GM23338 (cell line): ENCODE measurements at regions not wholly inside any gene's neighbourhood (a gene's known extent, or its start where the extent isn't known, plus 50 kb on each side); places are given as distances from the start of the nearest gene placed in this dataset.

Experiments used
- ATAC-seq: fragments of 200-7000 bp; cut with Tn5 transposase; 3 replicates; pipeline ENCODE4 v1.9.1; 2020
- DNase-seq: peaks from one replicate; pipeline ENCODE4 v3.0.0-alpha.2; 2015; ENCODE audit warnings: low spot score
- H2AFZ ChIP-seq: fragments of 200-600 bp; sonication (generic); 2 replicates; pipeline ENCODE4 v1.8.0; 2016; ENCODE audit warnings: antibody characterized with exemption, mild to moderate bottlenecking, moderate library complexity
- H3F3A ChIP-seq: fragments of 200-600 bp; sonication (generic); replicated peaks from 2 replicates; pipeline ENCODE4 v1.8.0; 2017; ENCODE audit warnings: antibody characterized with exemption, mixed run types, low read depth
- H3K27ac ChIP-seq: fragments of 200-600 bp; sonication (generic); 2 replicates; pipeline ENCODE4 v1.6.1; 2016; ENCODE audit warnings: low read depth
- H3K27me3 ChIP-seq: fragments of 200-600 bp; sonication (generic); 2 replicates; pipeline ENCODE4 v1.8.0; 2016; ENCODE audit warnings: mild to moderate bottlenecking, mixed run types, moderate library complexity; ENCODE audit not compliant: insufficient read depth
- H3K36me3 ChIP-seq: fragments of 200-600 bp; sonication (generic); 2 replicates; pipeline ENCODE4 v1.8.0; 2016; ENCODE audit warnings: mild to moderate bottlenecking; ENCODE audit not compliant: insufficient read depth
- H3K4me1 ChIP-seq: fragments of 200-600 bp; sonication (generic); 2 replicates; pipeline ENCODE4 v1.8.0; 2016; ENCODE audit warnings: mild to moderate bottlenecking, moderate library complexity; ENCODE audit not compliant: insufficient read depth
- H3K4me2 ChIP-seq: fragments of 200-600 bp; sonication (generic); 2 replicates; pipeline ENCODE4 v1.7.1; 2017; ENCODE audit warnings: mixed run types
- H3K4me3 ChIP-seq: fragments of 200-600 bp; sonication (generic); 2 replicates; pipeline ENCODE4 v1.6.1; 2016; ENCODE audit warnings: mixed run types
- H3K79me2 ChIP-seq: fragments of 200-600 bp; sonication (generic); replicated peaks from 2 replicates; pipeline ENCODE4 v1.8.0; 2017; ENCODE audit warnings: mild to moderate bottlenecking; ENCODE audit not compliant: insufficient read depth
- H3K9me2 ChIP-seq: fragments of 200-600 bp; sonication (generic); 2 replicates; pipeline ENCODE4 v1.8.0; 2017; ENCODE audit not compliant: insufficient read depth
- H4K20me1 ChIP-seq: fragments of 200-600 bp; sonication (generic); replicated peaks from 2 replicates; pipeline ENCODE4 v1.8.0; 2017; ENCODE audit warnings: mild to moderate bottlenecking; ENCODE audit not compliant: insufficient read depth
- H3K27ac Mint-ChIP-seq: 2 replicates; pipeline ENCODE4 v1.8.0; 2020; ENCODE audit warnings: inconsistent platforms, mild to moderate bottlenecking, moderate library complexity, mixed read lengths
- H3K27me3 Mint-ChIP-seq: 3 replicates; pipeline ENCODE4 v1.8.0; 2022; ENCODE audit warnings: low read depth, mild to moderate bottlenecking, moderate library complexity, mixed read lengths, inconsistent platforms; ENCODE audit not compliant: insufficient read depth, poor library complexity
- H3K36me3 Mint-ChIP-seq: 3 replicates; pipeline ENCODE4 v1.8.0; 2021; ENCODE audit warnings: low read depth, mild to moderate bottlenecking, inconsistent platforms, moderate library complexity, mixed read lengths
- H3K4me1 Mint-ChIP-seq: 3 replicates; pipeline ENCODE4 v1.8.0; 2020; ENCODE audit warnings: mild to moderate bottlenecking, inconsistent platforms, mixed read lengths
- H3K4me3 Mint-ChIP-seq: 3 replicates; pipeline ENCODE4 v1.8.0; 2021; ENCODE audit warnings: moderate library complexity, mild to moderate bottlenecking, inconsistent platforms, mixed read lengths
- H3K9me3 Mint-ChIP-seq: 3 replicates; pipeline ENCODE4 v1.8.0; 2020; ENCODE audit warnings: moderate library complexity, mild to moderate bottlenecking, inconsistent platforms, mixed read lengths
- CREB1 ChIP-seq: fragments of 250-450 bp; sonication (Bioruptor Pico); IDR thresholded peaks from 2 replicates; pipeline ENCODE4 v1.5.0; 2020; ENCODE audit warnings: low read depth, mild to moderate bottlenecking, moderate library complexity
- EZH2 ChIP-seq: fragments of 200-600 bp; sonication (generic); IDR thresholded peaks from one replicate; pipeline ENCODE4 v1.8.0; 2017; ENCODE audit warnings: antibody characterized with exemption, mild to moderate bottlenecking, low read depth; ENCODE audit not compliant: unreplicated experiment
- EZH2phosphoT487 ChIP-seq: fragments of 200-600 bp; sonication (generic); IDR thresholded peaks from one replicate; pipeline ENCODE4 v1.8.1; 2018; ENCODE audit warnings: antibody characterized with exemption; ENCODE audit not compliant: unreplicated experiment
- JUNB ChIP-seq: IDR thresholded peaks from one replicate; pipeline ENCODE4 v1.6.1; 2016; ENCODE audit warnings: antibody characterized with exemption; ENCODE audit not compliant: unreplicated experiment
- NANOG ChIP-seq: IDR thresholded peaks from 2 replicates; pipeline ENCODE4 v1.6.1; 2016; ENCODE audit warnings: antibody characterized with exemption, borderline replicate concordance
- POLR2AphosphoS5 ChIP-seq: IDR thresholded peaks from 2 replicates; pipeline ENCODE4 v1.6.1; 2016; ENCODE audit warnings: antibody characterized with exemption, low read depth
- STAT1 ChIP-seq: IDR thresholded peaks from one replicate; pipeline ENCODE4 v1.6.1; 2016; ENCODE audit warnings: antibody characterized with exemption; ENCODE audit not compliant: unreplicated experiment
- ZNF114 ChIP-seq: fragments of 250-450 bp; sonication (Bioruptor Pico); IDR thresholded peaks from 2 replicates; pipeline ENCODE4 v1.5.0; 2020; ENCODE audit warnings: mild to moderate bottlenecking, moderate library complexity
- ZNF331 ChIP-seq: fragments of 250-450 bp; sonication (Bioruptor Pico); IDR thresholded peaks from 2 replicates; pipeline ENCODE4 v1.5.0; 2020; ENCODE audit warnings: low read depth, mild to moderate bottlenecking, moderate library complexity
- ZNF462 ChIP-seq: fragments of 250-450 bp; sonication (Bioruptor Pico); IDR thresholded peaks from 2 replicates; pipeline ENCODE4 v1.5.0; 2020; ENCODE audit warnings: mild to moderate bottlenecking, moderate library complexity
- TF ChIP-seq, protein P1 (sequence below): IDR thresholded peaks from 2 replicates; pipeline ENCODE4 v1.6.1; 2016; ENCODE audit warnings: antibody characterized with exemption
- TF ChIP-seq, protein P2 (sequence below): IDR thresholded peaks from one replicate; pipeline ENCODE4 v1.6.1; 2018; ENCODE audit warnings: antibody characterized with exemption; ENCODE audit not compliant: unreplicated experiment
- TF ChIP-seq, protein P3 (sequence below), 2 experiments: fragments of 200-600 bp in 1 of 2; sonication (generic) in 1 of 2; conservative IDR thresholded peaks; 2 replicates each; pipeline versions ENCODE4 v1.5.1 to v1.6.1; 2016 to 2017; ENCODE audit warnings: antibody characterized with exemption in 2 of 2, low read depth in 2 of 2, mild to moderate bottlenecking in 2 of 2, moderate library complexity in 1 of 2

DNA sequence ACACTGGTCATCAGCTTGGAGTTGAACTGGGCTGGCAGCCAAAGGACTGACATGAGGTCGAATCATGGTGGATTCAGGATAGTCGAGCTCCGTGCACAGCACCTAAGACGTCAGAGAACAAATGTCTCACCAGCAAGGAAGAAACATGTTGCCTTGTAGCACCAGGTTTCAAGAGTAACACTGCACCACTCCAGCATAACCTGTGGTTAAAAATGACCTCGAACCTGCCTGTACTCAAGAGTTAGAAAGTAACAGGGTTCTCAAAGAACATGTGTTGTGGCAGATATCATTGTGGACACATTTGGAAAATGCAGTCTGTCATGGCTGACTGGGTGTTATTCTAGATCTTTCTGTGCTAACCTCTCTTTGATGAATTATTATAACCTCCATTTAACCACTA is 511.6 kb downstream of the CDH26 start:
- Mint-ChIP-seq H3K4me1 (peaks cover 16% of the 10 kb centered on the region), H3K9me3 (no peaks in the 10 kb centered on the region), H3K27ac (no peak overlapping the region), H3K4me3 (no peak overlapping the region), H3K36me3 (no peaks in the 10 kb centered on the region), H3K27me3 (peaks cover 2% of the 10 kb centered on the region)
- no peak overlapping the region for H3K27ac ChIP-seq
- TF ChIP-seq POLR2AphosphoS5 = no peak
- TF ChIP-seq EZH2 = no peak
- TF ChIP-seq STAT1 = no peak
- TF ChIP-seq ZNF114 = no peak
- TF ChIP-seq CREB1 (CRISPR knock-in tag) = no peak
- TF ChIP-seq ZNF331 (CRISPR knock-in tag) = no peak
- TF ChIP-seq, protein P1, sequence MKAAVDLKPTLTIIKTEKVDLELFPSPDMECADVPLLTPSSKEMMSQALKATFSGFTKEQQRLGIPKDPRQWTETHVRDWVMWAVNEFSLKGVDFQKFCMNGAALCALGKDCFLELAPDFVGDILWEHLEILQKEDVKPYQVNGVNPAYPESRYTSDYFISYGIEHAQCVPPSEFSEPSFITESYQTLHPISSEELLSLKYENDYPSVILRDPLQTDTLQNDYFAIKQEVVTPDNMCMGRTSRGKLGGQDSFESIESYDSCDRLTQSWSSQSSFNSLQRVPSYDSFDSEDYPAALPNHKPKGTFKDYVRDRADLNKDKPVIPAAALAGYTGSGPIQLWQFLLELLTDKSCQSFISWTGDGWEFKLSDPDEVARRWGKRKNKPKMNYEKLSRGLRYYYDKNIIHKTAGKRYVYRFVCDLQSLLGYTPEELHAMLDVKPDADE = no peak
- no peak for TF ChIP-seq NANOG
- no peak for TF ChIP-seq JUNB
- TF ChIP-seq, protein P2, sequence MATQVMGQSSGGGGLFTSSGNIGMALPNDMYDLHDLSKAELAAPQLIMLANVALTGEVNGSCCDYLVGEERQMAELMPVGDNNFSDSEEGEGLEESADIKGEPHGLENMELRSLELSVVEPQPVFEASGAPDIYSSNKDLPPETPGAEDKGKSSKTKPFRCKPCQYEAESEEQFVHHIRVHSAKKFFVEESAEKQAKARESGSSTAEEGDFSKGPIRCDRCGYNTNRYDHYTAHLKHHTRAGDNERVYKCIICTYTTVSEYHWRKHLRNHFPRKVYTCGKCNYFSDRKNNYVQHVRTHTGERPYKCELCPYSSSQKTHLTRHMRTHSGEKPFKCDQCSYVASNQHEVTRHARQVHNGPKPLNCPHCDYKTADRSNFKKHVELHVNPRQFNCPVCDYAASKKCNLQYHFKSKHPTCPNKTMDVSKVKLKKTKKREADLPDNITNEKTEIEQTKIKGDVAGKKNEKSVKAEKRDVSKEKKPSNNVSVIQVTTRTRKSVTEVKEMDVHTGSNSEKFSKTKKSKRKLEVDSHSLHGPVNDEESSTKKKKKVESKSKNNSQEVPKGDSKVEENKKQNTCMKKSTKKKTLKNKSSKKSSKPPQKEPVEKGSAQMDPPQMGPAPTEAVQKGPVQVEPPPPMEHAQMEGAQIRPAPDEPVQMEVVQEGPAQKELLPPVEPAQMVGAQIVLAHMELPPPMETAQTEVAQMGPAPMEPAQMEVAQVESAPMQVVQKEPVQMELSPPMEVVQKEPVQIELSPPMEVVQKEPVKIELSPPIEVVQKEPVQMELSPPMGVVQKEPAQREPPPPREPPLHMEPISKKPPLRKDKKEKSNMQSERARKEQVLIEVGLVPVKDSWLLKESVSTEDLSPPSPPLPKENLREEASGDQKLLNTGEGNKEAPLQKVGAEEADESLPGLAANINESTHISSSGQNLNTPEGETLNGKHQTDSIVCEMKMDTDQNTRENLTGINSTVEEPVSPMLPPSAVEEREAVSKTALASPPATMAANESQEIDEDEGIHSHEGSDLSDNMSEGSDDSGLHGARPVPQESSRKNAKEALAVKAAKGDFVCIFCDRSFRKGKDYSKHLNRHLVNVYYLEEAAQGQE = no peak
- no peak for TF ChIP-seq ZNF462
- TF ChIP-seq, protein P3, sequence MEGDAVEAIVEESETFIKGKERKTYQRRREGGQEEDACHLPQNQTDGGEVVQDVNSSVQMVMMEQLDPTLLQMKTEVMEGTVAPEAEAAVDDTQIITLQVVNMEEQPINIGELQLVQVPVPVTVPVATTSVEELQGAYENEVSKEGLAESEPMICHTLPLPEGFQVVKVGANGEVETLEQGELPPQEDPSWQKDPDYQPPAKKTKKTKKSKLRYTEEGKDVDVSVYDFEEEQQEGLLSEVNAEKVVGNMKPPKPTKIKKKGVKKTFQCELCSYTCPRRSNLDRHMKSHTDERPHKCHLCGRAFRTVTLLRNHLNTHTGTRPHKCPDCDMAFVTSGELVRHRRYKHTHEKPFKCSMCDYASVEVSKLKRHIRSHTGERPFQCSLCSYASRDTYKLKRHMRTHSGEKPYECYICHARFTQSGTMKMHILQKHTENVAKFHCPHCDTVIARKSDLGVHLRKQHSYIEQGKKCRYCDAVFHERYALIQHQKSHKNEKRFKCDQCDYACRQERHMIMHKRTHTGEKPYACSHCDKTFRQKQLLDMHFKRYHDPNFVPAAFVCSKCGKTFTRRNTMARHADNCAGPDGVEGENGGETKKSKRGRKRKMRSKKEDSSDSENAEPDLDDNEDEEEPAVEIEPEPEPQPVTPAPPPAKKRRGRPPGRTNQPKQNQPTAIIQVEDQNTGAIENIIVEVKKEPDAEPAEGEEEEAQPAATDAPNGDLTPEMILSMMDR (conservative IDR thresholded peaks at IDR 0.05; ENCODE audit: low read depth in 2 of 2) = no peak
- no peak for TF ChIP-seq EZH2phosphoT487
- no peak overlapping the region for H3K4me2 ChIP-seq
- H3F3A ChIP-seq = no peaks in the 10 kb centered on the region
- DNase-seq (no peak), ATAC-seq (no peak)
- H3K27me3 ChIP-seq = no peaks in the 10 kb centered on the region
- no peak overlapping the region for H2AFZ ChIP-seq
- H3K36me3 ChIP-seq = no peaks in the 10 kb centered on the region; the same call in 1 of the 2 replicates
- H4K20me1 ChIP-seq = no peaks in the 10 kb centered on the region
- H3K4me1 ChIP-seq = peaks cover 4% of the 10 kb centered on the region; the same call in 1 of the 2 replicates
- 0 out of 2 replicates have a peak, but pooled peaks cover 3% of the 10 kb centered on the region for H3K9me2 ChIP-seq
- H3K4me3 ChIP-seq = no peak overlapping the region
- no peaks in the 10 kb centered on the region for H3K79me2 ChIP-seq
